Heart left ventricle (tissue), 13 donors: ENCODE measurements at regions not wholly inside any gene's neighbourhood (a gene's known extent, or its start where the extent isn't known, plus 50 kb on each side); places are given as distances from the start of the nearest gene placed in this dataset.

Source experiments
- CTCF ChIP-seq, 12 donors: fragments of 200-600 bp; sonication (generic) in 4 of 12; IDR thresholded peaks; one replicate each; pipeline versions ENCODE4 v1.5.0 to v1.8.0; 2018 to 2022; ENCODE audit warnings: antibody characterized with exemption in 12 of 12, mild to moderate bottlenecking in 5 of 12
- POLR2A ChIP-seq, 2 donors: fragments of 450-650 bp; IDR thresholded peaks; one replicate each; pipeline ENCODE4 v1.6.1; 2017; ENCODE audit warnings: antibody characterized with exemption in 2 of 2, mild to moderate bottlenecking in 2 of 2, moderate library complexity in 2 of 2
- donor health status: ischemic (EF 13 %, LVEDD 7.1; RV severe dilation, severe dysfunction).
- donor health status: DM: no; HTN: yes; CAD: no.
- donor health status: DM: no; HTN: no; CAD: no.
- donor health status: ischemic (EF 25% LVEDD 6.9; RV normal size, moderate dysfunction).
- donor health status: ischemic (EF 25% LVEDD 5.7; RV mildly dilated, moderate dysfunction).
- donor health status: ischemic (EF 35%, LVEDD 5.7; RV mildly dilated, moderate dysfunction).
- donor health status: nonischemic (EF 11% LVEDD 7.7; RV severe dilation, severe dysfunction).
- donor health status: DM: yes; HTN: yes; CAD: no.
- donor health status: PGD.
- donor health status: ischemic (EF 29% LVEDD 5.4; RV normal size, mild dysfunction).
- donor health status: nonischemic (EF 23%, LVEDD 6.1; RV moderate dilation, normal function).

GRCh38 chr6:14912226-14912625, 333.6 kb upstream of the JARID2 start:
- TF ChIP-seq CTCF (IDR thresholded peaks at IDR 0.05): no peak
- no peak for TF ChIP-seq POLR2A (IDR thresholded peaks at IDR 0.05)
